NCI-H1105 (cell line): ENCODE measurements at regions not wholly inside any gene's neighbourhood (a gene's known extent, or its start where the extent isn't known, plus 50 kb on each side); places are given as distances from the start of the nearest gene placed in this dataset.
"Not testable (repeated sequence)": the region's sequence is repeated elsewhere in the genome, so short reads cannot be mapped to it uniquely, and the experiment has no call there.

Experiments used
- DNase-seq: peaks from one replicate; lab custom pipeline; 2025; lab: John Stamatoyannopoulos, UW

DNA sequence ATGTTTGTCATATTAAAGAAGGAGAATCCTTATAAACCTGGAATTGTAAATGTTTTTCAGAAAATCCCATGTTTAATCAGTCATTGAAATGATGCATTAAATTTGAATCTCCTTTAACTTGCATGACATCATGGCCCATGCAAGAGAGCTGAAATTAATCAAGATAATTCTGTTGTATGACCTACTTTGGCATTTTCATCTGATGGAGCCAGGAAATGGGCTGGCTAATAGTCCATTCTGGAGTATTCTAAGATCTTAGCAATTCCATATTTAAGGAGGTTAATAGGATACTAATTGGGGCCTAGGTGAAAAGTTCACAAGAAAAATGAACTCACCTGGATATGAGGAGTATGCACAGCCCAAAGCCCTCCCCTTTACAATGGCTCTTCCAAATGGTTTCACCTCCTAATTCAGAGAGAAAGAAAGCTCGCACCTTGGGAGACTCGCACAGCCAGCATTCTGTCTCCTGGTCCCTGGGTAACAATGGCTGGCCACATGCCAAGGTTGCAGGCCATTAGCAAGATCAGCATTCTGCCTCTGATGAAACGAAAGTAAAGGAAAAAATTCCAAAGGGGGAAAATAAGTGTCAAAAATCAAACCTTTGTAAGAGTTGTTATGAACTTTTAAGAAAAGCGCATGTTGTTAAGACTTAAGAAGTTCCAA is 786.4 kb downstream of the MCTP2 start:
- DNase-seq = no peak

DNA sequence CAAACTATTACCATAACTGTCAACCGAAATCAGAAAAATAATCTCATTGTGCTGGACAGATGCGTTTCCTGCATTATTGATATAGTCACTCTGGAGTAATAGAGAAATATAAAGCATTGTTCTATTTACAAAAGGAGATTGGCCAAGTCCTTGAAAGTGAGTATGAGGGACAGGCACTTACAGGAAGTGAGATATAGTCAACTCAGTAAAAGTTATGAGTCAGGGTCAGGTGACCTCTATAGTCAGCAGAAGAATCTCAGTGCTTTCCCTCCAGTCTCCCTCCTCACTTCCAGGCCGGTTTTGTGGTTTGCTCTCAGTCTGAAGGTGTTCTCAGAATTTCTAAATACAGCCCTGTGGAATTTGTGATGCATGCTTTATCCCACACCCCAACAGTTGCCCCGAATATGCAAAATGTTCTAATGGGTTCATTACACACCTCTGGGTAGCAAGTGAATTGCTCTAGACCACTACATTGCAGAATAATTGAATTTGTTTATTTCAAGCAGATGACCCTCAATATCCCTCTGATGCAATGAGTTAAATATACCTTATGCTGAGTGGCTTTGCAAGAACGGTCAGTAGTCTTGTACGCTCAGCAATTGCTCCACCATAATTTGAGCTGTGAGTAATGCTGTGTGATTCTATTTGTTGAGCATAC is 787.7 kb downstream of the MCTP2 start:
- no peak for DNase-seq

DNA sequence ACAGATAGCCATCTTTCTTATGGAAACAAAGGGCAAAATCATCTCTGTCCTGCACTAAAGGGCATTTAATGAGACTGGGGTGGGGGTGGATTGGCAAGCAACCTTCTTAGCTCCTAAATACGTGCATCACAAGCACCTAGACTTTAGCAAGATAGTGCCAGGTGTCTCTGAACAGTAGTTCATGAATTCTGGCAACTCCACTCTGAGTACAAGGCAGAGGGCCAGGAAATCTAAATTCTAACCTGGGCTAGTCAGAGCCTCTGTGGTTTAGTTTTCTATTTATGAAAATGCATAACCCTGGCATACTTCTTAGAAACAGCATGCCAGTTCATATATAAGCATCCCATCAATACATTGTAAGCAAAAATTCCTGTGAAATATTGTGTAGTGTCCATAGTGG is 788.5 kb downstream of the MCTP2 start:
- no peak for DNase-seq

DNA sequence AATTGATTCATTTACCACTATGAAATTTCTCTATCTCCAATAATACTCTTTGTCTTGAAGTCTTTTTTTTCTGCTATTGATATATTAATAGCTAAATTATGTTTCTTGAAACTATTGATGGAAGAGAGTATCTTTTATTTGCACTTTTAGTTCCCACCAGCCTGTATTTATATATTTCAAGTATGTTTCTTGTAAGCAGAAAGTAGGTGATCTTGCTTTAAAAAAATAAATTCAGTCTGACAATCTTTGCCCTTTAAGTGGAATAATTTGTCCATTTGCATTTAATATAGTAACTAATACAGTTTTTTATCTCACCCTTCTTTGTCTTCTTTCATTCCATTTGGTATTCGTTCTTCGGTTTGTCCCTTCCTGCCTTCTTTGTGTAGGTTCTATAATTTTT is 790.5 kb downstream of the MCTP2 start:
- DNase-seq = no peak

DNA sequence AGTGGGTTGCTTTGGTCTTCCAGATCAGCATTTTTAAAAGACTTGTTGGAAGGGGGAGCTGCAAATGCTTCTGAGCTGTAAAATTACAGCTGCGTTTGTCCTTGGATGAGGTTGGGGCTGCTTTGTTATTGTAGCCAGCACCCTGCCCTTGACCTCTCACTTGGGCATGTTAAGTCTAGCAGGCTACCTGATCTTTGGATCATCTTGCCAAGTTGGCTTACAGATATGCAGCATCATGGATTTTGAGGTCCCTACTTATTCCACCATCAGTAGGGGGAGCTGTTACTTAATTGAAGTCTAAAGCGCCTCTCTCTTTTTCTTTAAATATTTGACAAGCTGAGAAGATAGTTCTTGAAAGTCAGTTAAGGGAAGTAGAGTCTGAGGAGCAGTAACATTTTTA is 793.0 kb downstream of the MCTP2 start:
- DNase-seq = no peak

DNA sequence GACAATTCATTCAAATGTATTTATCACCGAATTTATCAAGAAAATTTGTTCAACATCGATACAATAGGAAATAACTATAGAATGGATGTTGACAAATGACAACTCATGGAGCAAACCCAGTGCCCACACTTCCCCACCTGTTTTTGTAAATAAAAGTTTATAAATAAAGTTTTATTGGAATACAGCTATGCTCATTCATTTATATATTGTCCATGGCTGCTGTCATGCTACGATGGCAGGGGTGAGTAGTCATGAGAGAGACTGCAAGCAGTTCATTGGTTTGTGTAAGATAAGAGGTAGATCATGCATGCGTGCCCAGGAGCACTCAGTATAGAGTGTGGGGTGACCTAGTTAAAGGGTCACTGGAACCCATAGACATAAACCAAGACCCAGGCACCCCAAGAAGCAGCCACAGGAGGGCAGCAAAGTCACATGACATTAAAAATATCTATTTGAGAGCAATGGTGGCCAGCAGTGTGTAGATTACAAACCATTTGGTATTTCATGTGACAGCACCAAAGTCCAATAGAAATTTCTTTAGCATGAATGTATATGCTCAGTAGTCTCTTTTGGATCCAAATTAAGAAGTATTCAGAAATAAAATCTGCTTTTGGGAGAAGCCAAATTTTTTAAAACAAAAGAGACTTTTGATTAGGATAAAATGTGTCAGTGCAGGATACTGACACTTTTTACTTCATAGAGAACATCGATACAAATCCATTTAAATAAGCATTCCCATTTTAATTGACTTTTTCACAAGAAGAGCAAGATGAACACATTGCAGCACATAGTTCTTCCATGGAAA is 794.8 kb downstream of the MCTP2 start:
- no peak for DNase-seq

DNA sequence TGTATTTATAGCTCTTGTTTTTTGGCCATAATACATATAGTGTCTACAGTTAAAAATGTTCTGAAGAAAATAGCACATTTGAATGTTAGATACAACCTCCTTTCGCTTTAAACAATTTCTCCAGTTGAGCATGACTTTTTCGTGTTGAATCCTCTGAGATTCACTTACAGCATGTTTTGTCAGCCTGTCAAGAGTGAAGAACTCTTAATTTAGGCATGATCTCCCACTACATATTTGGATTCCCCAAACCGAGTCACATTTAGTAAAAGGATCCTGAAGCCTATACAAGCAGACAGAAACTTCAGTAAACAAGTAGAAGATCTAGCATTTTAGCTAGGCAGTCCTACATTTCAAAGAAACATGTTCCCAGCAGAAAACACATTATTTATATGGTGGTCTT is 796.6 kb downstream of the MCTP2 start:
- no peak for DNase-seq

DNA sequence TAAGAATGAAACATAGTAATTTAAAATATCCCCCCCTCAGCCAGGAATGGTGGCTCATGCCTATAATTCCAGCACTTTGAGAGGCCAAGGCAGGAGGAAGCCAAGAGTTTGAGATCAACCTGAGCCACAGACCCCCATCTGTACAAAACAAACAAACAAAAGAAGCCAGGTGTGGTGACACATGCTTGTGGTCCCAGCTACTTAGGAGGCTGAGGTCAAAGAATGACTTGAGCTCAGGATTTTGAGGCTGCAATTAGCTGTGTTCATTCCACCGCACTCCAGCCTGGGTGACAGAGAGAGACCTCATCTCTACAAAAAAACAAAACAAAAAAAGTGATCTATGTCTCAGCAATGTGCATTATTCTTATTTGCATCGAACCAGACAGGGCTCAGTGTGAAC is 800.8 kb downstream of the MCTP2 start:
- DNase-seq = no peak

DNA sequence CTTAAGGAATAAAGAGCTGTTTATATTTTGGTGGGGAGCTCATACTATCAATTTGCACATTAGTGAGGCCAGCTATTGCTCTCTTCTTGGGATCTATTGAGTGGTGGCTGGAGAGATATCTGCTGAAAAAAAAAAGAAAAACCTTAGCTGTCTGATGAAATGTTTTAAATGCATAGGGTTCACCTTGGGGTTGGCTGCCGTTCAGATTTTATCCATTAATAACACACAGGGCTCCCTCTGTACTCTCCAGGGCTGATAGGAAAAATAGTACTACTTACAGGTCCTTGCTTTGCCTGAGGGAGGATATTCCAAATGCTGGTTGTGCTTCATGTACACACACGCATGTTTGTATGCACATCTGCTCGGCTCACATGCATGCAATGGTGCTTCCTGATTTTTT is 803.7 kb downstream of the MCTP2 start:
- DNase-seq = no peak

DNA sequence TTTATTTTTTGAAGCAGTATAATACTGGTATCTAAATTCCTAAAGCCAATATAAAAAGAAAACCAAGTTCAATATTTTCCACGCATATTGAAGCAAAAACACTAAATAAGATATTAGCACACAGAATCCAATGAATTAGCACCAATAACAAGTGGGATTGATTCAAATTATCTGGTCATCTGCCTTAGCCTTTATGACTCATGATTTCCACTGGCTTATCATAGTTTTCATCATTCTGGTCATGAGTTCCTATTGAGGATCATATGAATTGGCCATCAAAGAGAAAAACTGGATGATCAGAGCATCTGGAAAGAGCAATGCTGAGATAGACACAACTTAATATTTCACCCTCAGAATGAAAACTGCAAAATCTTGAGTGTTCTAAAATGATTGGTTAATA is 809.9 kb downstream of the MCTP2 start:
- no peak for DNase-seq

DNA sequence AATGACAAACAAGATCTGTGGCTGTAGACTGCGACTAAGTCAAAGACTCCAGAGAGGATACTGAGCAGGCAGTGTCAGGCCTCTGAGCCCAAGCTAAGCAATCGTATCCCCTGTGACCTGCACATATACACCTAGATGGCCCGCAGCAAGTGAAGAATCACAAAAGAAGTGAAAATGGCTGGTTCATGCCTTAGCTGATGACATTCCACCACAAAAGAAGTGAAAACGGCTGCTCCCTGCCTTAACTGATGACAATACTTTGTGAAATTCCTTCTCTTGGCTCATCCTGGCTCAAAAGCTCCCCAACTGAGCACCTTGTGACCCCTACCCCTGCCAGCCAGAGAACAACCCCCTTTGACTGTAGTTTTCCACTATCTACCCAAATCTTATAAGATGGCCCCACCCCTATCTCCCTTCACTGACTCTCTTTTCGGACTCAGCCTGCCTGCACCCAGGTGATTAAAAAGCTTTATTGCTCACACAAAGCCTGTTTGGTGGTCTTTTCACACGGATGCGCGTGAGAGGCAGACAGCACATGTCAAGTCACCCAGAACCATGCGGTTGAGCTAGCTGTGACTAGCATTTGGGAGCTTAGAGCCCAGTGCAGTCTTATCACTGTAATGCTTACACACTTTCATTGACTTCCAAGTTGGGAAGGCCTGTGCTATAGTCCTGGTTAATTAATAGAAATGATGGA is 812.0 kb downstream of the MCTP2 start:
- not testable (repeated sequence) for DNase-seq

DNA sequence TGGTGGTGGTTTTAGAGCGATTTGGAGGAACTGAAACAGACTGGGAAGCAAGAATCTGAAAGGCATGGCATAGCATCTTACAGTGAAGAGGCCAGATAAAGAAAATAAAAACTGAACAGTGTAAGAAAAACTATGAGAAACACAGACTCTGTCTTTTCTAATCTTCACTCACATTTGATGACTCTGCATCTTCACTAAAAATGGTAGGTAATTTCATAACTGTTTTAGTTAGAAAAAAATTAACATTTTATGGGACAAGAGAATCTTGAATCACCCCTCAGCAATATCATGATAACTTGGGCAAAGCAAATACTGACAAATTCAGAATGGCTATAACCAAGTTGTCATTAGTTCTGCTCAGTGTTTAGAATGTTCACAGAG is 812.6 kb downstream of the MCTP2 start:
- no peak for DNase-seq

DNA sequence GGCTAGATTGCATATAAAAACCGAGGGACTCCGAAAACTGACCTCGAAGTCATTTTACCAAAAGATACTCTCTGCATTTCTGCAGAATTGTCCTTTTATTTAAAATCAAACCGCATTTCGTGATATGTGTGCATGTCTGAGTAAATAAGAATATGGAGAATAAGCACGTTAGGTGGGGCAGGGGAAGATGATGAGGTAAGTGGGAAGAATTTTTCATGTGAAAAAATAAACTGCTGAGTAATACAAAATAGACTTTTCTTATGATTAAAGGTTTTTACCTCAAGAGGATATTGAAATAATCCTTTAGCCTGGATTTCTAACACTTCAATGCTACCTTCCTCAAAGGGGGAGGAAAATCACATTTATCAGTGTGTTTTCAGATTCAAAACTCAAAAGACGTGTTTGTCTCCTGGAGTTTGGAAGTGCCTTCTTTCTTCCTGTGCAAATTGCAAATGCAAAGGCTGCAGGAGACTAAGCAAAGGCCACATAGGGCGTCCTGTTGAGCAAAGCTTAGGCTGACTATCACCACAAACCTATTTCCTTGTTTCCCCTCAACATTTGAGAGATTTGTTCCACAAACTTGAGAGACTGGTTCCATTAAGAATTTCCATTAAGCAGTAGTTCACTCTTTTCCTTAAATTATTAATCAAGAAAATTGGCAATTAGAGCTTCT is 813.5 kb downstream of the MCTP2 start:
- no peak for DNase-seq

DNA sequence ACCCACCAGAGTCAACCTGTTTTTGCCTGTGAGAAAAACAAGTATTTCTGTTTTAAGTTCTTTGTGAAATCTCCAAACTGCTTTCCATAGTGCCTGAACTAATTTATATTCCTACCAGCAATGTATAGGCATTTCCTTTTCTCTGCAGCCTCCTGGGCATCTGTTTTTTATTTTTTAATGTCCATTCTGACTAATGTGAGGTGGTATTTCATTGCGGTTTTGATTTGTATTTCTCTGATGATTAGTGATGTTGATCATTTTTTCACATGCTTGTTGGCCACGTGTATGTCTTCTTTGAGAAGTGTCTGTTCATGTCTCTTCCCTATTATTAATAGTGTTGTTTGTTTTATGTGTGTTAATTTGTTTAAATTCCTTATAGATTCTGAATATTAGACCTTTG is 820.5 kb downstream of the MCTP2 start:
- DNase-seq = no peak

DNA sequence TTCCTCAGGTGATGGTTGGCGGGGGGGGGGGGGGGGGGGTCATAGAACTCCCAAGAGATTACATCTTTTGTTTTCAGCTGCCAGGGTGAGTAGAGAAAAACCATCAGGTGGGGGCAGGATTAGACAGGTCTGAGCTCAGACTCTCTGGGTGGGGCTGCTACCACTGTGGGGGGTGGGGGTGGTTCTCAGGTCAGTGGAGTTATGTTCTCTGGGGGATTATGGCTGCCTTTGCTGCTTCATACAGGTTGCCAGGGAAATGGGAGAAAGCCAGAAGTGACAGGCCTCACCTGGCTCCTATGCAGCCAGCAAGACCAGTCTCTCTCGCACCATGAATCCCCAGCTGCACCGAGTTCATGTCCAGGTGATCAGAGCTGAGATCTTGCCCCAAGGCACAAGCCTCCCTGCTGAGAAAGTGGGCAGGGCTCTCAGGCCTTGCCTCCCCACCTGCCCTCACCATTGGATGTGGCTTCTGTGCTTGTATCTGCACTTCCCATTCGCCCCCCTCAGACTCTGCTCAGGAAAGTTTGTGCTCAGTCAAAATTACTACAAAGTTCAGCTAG is 828.1 kb downstream of the MCTP2 start:
- DNase-seq = no peak

DNA sequence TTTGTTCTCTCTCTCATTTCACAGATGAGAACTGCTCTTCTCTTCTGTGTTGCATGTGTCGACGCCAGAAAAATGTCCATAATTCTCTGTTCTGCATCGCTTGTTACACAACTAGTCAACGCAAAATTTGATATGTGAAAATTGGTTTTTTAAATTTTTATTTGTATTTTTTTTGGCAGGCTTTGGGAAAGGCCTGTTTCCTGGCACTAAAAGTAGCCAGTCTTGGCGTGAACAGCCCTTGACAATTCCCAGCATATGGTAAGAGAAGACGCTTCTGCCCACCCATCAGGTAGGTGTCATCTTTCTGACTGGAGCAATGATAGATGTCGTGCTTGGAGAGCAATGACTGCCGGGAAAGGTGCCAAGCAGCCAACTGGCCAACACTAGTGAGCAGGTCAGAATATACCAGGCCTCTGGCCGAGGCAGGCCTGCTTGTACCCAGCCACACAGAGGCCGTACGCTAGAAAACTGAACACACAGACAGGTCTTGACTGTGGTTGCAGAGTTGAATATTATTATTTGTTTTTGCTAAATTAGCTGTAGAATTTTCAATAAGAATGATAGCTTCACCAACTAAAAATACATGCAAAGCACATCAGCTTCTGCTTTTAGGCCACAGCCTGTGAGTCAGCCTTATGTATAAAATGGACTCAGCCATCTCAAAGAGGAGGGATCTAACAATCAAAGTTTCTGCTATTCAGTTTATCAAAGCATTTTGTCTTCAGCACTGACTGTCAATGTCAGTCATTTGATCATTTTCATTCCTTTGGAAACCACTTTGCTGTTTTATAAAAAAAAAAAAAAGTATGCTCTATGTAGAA is 837.5 kb downstream of the MCTP2 start:
- no peak for DNase-seq

DNA sequence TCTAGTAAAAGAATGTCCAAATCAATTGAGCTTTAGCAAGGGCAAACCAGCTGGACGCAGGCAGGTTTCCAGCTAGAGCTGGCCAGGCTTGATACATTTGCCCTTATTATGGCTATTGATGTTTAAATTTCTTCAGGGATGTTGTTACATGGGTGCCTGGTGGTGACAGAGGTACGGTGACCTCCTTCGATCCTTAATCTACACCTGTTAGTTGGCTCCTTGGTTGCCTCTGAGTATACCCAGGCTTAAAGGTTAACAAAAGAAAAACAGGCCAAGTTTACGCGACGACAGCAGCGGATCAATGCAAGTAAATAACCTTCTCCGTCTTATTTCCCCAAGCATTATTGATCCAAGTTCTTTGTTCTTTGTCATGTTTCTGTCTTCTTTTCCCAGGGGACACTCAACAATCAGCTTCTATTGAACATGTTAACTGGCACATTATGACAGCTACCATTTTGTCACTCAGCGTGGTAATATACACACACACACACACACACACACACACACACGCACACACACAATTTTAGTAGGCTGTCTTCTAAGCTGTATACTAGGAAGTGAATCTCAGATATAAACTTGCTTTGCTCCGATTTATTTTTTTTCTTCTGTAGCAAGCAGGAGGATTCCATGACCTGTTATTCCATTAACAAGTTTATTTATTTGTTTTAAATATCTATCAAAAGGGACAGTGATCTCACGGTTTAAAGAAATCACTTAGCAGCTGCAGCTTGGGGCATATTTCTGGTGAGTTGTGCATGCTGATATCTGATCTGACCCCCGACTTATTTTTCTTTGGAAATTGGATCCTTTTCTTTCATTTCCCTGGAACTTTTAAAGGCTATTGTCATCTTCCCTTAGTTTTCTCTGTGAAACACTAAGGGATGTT is 844.7 kb downstream of the MCTP2 start:
- no peak for DNase-seq

DNA sequence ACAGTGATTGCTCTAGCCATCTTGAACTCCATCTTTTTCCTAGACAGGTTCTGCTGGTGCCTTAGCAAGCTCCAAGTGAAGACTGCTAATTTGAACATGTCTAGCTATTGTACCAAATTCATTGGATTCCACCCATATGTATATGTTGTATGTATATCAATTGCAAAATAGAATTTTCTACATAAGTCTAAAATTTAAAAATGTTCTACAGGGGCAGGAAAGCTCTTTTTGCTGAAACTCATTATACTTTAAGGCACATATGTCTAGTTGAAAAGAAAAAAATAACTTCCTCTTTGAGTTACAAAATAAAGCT is 845.3 kb downstream of the MCTP2 start:
- no peak for DNase-seq

DNA sequence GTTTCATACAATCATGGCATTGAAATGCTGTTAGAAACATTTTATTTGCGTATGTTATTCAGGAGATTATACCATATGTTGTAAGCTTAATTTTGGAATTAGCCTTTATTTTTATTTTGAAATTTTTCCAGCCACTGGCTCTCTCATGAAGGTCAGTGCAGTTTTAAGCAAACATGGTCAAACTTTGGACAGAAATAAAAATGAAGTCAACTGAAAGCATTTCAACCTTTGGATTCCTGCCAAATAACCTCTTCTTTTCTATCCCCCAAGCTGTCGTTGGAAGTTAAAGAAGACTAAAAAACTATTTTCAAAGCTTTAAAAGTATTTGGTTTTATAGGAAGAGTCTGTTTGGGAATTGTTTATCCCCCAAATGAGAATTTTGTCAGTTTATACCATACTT is 846.6 kb downstream of the MCTP2 start:
- DNase-seq = no peak

DNA sequence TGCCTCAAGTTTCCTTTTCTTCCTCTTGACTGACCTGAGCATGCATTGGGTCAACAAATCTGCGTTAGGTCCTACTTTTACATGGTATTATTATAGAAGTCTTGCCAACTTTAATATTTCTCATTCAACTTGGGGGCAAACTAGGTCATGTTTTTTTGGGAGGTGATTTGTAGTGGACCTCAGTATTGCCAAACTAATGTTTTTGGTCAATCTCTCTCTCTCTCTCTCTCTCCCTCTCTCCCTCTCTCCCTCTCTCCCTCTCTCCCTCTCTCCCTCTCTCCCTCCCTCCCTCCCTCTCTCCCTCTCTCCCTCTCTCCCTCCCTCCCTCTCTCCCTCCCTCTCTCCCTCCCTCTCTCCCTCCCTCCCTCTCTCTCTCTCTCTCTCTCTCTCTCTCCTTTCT is 848.9 kb downstream of the MCTP2 start:
- not testable (repeated sequence) for DNase-seq
